ENCODE measurements at regions not wholly inside any gene's neighbourhood (a gene's known extent, or its start where the extent isn't known, plus 50 kb on each side); places are given as distances from the start of the nearest gene placed in this dataset.

GRCh38 chr4:187602339-187603092, 393.1 kb upstream of the ZFP42 start:
- H3K4me3 ChIP-seq (ENCODE audit: low read depth, low read length) = no peak overlapping the region
- DNase-seq (ENCODE audit: low read depth) = no peak
- no peak for TF ChIP-seq CTCF (IDR thresholded peaks at IDR 0.05; ENCODE audit: low read depth, low read length, missing control alignments)

- TF ChIP-seq CTCF (IDR thresholded peaks at IDR 0.05; ENCODE audit: low read depth, low read length, missing control alignments) = no peak
- DNase-seq (ENCODE audit: low read depth) = no peak
- no peak overlapping the region for H3K4me3 ChIP-seq (ENCODE audit: low read depth, low read length)
Observed at GRCh38 chr4:187603093-187604025, 392.2 kb upstream of the ZFP42 start.

- TF ChIP-seq CTCF (IDR thresholded peaks at IDR 0.05; ENCODE audit: low read depth, low read length, missing control alignments) = no peak
- H3K4me3 ChIP-seq (ENCODE audit: low read depth, low read length) = no peak overlapping the region
Observed at GRCh38 chr4:187604984-187605383, 390.6 kb upstream of the ZFP42 start.

GRCh38 chr4:187606581-187606980, 389.0 kb upstream of the ZFP42 start:
- H3K4me3 ChIP-seq (ENCODE audit: low read depth, low read length) = no peak overlapping the region
- peak; percentile 66 for TF ChIP-seq CTCF (IDR thresholded peaks at IDR 0.05; ENCODE audit: low read depth, low read length, missing control alignments)
- DNase-seq (ENCODE audit: low read depth) = no peak

More at GRCh38 chr4:187604984-187605383, 390.6 kb upstream of the ZFP42 start:
- DNase-seq (ENCODE audit: low read depth) = no peak

- no peak for TF ChIP-seq CTCF (IDR thresholded peaks at IDR 0.05; ENCODE audit: low read depth, low read length, missing control alignments)
- H3K4me3 ChIP-seq (ENCODE audit: low read depth, low read length) = no peak overlapping the region
- no peak for DNase-seq (ENCODE audit: low read depth)
Observed at GRCh38 chr4:187608001-187608421, 387.6 kb upstream of the ZFP42 start.

DNA sequence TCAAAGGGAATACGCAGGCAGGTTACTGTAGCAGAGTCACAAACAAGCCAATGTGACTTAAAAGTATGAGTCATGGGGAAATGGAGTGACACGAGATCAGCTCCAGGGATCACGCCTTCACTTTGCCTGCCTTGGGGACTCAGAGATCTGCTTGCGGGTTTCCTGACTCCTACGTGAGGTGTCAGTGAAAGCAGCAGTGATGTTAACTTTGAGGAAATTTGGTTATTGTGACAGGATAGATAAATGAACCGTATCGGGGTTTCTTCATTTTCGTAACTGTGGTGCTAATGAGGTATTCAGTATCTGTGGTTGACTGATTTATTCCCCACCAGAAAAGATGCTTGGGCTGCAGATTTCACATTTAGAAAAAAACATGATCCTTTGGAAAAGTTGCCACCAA, 383.3 kb upstream of the ZFP42 start:
- no peak overlapping the region for H3K4me3 ChIP-seq (ENCODE audit: low read depth, low read length)
- no peak for DNase-seq (ENCODE audit: low read depth)
- no peak for TF ChIP-seq CTCF (IDR thresholded peaks at IDR 0.05; ENCODE audit: low read depth, low read length, missing control alignments)
